GM10266 (cell line): ENCODE measurements at regions not wholly inside any gene's neighbourhood (a gene's known extent, or its start where the extent isn't known, plus 50 kb on each side); places are given as distances from the start of the nearest gene placed in this dataset.

Experiments
- DNase-seq: peaks from one replicate; pipeline ENCODE4 v3.0.0; 2012; ENCODE audit errors: extremely low spot score
- TF ChIP-seq, protein P1 (sequence below): IDR thresholded peaks from 2 replicates; pipeline ENCODE4 v1.5.1; 2012; ENCODE audit warnings: mild to moderate bottlenecking, low read depth; ENCODE audit not compliant: control insufficient read depth, insufficient read depth; ENCODE audit errors: missing control alignments

DNA sequence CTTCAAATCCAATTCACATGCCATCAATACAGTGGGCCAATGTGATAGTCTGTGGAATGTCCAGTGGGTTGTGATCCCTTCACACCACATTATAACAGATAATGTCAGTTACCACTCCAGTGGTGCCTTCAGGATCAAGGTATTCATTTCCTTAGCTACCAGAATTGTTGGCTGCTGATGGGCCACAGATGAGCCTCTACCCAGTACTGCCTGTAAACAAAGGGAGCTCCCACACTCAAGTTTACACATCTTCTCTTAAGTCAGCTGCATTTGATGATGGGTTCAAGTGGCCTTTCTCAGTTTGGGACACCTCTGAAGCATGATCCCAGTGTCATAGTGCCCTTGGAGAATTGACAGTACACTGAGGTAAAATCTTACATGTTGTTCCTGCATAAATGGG is 477.0 kb upstream of the CD180 start:
- no peak for DNase-seq
- TF ChIP-seq, protein P1, sequence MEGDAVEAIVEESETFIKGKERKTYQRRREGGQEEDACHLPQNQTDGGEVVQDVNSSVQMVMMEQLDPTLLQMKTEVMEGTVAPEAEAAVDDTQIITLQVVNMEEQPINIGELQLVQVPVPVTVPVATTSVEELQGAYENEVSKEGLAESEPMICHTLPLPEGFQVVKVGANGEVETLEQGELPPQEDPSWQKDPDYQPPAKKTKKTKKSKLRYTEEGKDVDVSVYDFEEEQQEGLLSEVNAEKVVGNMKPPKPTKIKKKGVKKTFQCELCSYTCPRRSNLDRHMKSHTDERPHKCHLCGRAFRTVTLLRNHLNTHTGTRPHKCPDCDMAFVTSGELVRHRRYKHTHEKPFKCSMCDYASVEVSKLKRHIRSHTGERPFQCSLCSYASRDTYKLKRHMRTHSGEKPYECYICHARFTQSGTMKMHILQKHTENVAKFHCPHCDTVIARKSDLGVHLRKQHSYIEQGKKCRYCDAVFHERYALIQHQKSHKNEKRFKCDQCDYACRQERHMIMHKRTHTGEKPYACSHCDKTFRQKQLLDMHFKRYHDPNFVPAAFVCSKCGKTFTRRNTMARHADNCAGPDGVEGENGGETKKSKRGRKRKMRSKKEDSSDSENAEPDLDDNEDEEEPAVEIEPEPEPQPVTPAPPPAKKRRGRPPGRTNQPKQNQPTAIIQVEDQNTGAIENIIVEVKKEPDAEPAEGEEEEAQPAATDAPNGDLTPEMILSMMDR, result no peak

GRCh38 chr5:67673180-67673579 is 476.6 kb upstream of the CD180 start:
- DNase-seq, result no peak
- TF ChIP-seq, protein P1, result no peak

- TF ChIP-seq, protein P1, result no peak
- DNase-seq, result no peak
Observed at GRCh38 chr5:67672636-67673035, 476.0 kb upstream of the CD180 start.

- no peak for DNase-seq
- TF ChIP-seq, protein P1, result no peak
Observed at GRCh38 chr5:67669916-67670315, 473.3 kb upstream of the CD180 start.

- no peak for DNase-seq
- TF ChIP-seq, protein P1, result no peak
Observed at GRCh38 chr5:67660149-67660548, 463.6 kb upstream of the CD180 start.

GRCh38 chr5:67659288-67659687 is 462.7 kb upstream of the CD180 start:
- TF ChIP-seq, protein P1, result no peak
- no peak for DNase-seq

DNA sequence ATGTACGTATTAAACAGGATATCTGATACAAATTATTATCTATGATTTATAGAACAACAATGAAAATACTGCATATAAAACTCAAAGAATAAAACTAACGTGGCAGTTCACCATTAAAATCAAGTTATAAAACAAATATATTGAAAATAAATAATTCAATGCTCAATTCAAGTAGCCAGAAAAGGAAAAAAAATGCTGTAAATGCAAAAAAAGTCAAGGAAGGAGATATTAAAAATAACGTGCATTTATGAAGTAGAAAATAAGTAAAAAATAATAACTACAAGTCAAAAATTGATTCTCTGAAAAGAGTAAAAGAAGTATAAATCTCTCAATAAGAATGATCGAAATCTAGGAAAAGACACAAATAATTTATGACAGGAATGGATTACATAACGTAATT is 460.5 kb upstream of the CD180 start:
- no peak for DNase-seq
- TF ChIP-seq, protein P1, result no peak
